PFSK-1 (cell line): ENCODE measurements at regions not wholly inside any gene's neighbourhood (a gene's known extent, or its start where the extent isn't known, plus 50 kb on each side); places are given as distances from the start of the nearest gene placed in this dataset.

Experiments
- POLR2AphosphoS5 ChIP-seq: IDR thresholded peaks from 2 replicates; pipeline ENCODE4 v1.6.1; 2012; ENCODE audit warnings: low read depth, mild to moderate bottlenecking, control low read depth, low read length, moderate library complexity
- TAF1 ChIP-seq: IDR thresholded peaks from 2 replicates; pipeline ENCODE4 v1.6.1; 2012; ENCODE audit warnings: low read length, control low read depth, borderline replicate concordance; ENCODE audit not compliant: insufficient read depth

- TF ChIP-seq POLR2AphosphoS5 (no peak), TAF1 (no peak)
These were observed 1218.7 kb downstream of the EFNB2 start for GRCh38 chr13:105316731-105317130.
